ENCODE measurements at regions not wholly inside any gene's neighbourhood (a gene's known extent, or its start where the extent isn't known, plus 50 kb on each side); places are given as distances from the start of the nearest gene placed in this dataset.
"Not testable (repeated sequence)": the region's sequence is repeated elsewhere in the genome, so short reads cannot be mapped to it uniquely, and the experiment has no call there.

DNA sequence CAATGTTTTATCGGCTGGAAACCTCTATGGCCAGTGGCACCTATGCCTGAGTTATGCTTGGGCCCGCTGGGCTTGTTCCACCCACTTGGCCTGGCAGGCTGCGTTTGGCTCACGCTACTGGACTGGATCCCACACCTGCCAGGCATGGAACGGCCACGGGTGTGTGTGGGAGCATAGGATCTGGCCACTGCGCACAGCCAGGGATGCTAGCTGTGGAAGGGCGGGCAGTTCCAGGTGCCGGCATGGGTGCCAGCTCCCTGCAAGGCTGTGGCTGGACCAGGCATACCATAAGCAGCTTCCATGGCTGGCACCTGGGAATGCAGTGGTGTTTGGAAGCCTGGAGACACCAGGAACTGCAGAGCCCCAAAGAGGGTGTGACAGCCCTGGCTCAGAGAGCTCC, 1063.9 kb upstream of the ACO1 start:
- DNase-seq = no peak
- Histone ChIP-seq H3K4me3 (no peak overlapping the region), H3K4me1 (no peaks in the 10 kb centered on the region), H3K9me3 (no peaks in the 10 kb centered on the region), H3K9ac (ENCODE audit: low read depth in 2 of 2, low read length in 2 of 2) (no peak overlapping the region), H3K27me3 (no peaks in the 10 kb centered on the region), H3K27ac (no peak overlapping the region), H3K36me3 (no peaks in the 10 kb centered on the region)
- intact Hi-C loops (cut with DNase I) = no loop called here
- TF ChIP-seq, protein P1, sequence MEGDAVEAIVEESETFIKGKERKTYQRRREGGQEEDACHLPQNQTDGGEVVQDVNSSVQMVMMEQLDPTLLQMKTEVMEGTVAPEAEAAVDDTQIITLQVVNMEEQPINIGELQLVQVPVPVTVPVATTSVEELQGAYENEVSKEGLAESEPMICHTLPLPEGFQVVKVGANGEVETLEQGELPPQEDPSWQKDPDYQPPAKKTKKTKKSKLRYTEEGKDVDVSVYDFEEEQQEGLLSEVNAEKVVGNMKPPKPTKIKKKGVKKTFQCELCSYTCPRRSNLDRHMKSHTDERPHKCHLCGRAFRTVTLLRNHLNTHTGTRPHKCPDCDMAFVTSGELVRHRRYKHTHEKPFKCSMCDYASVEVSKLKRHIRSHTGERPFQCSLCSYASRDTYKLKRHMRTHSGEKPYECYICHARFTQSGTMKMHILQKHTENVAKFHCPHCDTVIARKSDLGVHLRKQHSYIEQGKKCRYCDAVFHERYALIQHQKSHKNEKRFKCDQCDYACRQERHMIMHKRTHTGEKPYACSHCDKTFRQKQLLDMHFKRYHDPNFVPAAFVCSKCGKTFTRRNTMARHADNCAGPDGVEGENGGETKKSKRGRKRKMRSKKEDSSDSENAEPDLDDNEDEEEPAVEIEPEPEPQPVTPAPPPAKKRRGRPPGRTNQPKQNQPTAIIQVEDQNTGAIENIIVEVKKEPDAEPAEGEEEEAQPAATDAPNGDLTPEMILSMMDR (IDR thresholded peaks at IDR 0.05) = no peak

DNA sequence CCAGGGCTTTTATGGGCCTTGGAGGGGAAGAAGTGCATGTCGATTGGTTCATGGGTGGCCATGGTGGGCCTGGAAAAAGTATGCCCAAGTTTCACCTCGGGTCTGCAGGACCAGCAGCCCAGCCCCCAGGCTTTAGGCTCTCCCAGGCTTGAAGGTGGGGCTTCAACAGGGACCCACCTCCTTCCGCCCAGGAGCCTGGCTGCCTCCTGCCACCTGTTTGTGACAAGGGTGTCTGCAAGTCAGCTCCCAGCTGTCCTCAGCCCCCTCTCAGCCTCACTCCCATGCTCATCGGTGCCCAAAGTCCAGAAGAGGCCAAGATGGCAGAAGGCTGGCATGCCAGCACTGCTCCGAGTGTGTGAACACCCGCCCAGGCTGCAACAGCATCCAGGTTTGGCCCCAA, 1063.2 kb upstream of the ACO1 start:
- Histone ChIP-seq H3K4me1 (no peaks in the 10 kb centered on the region), H3K27me3 (no peaks in the 10 kb centered on the region), H3K27ac (no peak overlapping the region), H3K9me3 (no peaks in the 10 kb centered on the region), H3K36me3 (no peaks in the 10 kb centered on the region), H3K9ac (ENCODE audit: low read depth in 2 of 2, low read length in 2 of 2) (no peak overlapping the region), H3K4me3 (no peak overlapping the region)
- DNase-seq = no peak
- intact Hi-C loops (cut with DNase I) = no loop called here
- TF ChIP-seq, protein P1 (IDR thresholded peaks at IDR 0.05) = no peak

DNA sequence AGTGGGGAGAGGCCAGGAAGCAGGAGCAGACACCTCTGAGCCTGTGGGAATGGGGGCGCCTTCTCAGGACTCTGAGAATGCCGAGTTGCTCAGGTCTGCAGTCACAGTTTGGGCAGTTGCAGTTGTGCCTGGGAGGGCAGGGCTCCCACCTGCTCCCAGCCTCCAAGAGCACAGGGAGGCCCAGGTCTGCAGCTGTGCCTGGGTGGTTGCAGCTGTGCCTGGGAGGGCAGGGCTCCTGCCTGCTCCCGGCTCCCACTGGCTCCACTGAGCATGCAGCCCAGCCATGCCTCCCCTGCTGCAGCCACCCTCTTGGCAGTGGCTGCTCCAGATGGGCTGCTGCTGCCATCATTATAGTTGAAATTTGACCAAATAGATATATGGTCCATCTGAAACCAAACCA, 1062.8 kb upstream of the ACO1 start:
- TF ChIP-seq, protein P1 (IDR thresholded peaks at IDR 0.05) = no peak
- H3K4me1 ChIP-seq = no peaks in the 10 kb centered on the region

DNA sequence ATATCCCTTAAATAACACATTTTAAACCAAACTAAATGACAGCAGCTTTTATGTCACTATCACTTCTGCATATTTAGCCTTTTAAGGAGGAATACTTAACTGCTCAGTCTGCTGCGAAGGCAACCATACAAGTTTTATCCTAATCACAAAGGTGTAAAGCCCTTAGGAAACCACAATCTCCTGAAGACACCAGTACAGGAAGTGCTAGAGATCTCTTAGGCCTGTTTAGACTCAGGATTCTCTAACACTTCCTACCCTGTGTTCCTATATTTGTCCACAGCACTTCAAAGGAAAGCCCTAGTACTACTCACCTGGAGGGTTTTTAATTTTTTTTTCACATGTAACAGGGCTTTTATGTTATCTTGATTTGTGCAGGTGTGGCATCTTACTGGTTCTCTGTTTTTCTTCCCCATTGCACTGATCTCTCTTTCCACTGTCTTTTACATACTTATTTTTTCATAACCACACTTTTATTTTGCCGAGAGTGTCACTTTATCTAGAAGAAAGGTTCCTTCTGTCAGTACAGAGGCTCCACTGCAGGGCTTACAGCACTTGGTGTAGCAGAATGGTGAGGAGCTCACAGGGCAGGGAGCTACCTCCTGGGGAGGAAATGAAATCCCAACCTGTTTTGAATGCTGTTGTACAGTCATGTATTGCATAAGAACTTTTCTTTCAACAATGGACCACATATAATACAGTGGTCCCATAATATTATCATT, 1060.6 kb upstream of the ACO1 start:
- Histone ChIP-seq H3K27ac (no peak overlapping the region), H3K4me3 (no peak overlapping the region), H3K4me1 (no peaks in the 10 kb centered on the region), H3K36me3 (no peaks in the 10 kb centered on the region), H3K9me3 (no peaks in the 10 kb centered on the region), H3K27me3 (no peaks in the 10 kb centered on the region), H3K9ac (ENCODE audit: low read depth in 2 of 2, low read length in 2 of 2) (no peak overlapping the region)
- TF ChIP-seq, protein P1 (IDR thresholded peaks at IDR 0.05) = no peak
- intact Hi-C loops (cut with DNase I) = no loop called here
- DNase-seq = no peak

More for the DNA sequence above, 1062.8 kb upstream of the ACO1 start:
- no peak overlapping the region for H3K27ac ChIP-seq
- no peak overlapping the region for H3K9ac ChIP-seq (ENCODE audit: low read depth in 2 of 2, low read length in 2 of 2)
- no peaks in the 10 kb centered on the region for H3K9me3 ChIP-seq
- DNase-seq = no peak
- no peaks in the 10 kb centered on the region for H3K27me3 ChIP-seq
- H3K36me3 ChIP-seq = no peaks in the 10 kb centered on the region
- intact Hi-C loops (cut with DNase I) = no loop called here
- H3K4me3 ChIP-seq = no peak overlapping the region

DNA sequence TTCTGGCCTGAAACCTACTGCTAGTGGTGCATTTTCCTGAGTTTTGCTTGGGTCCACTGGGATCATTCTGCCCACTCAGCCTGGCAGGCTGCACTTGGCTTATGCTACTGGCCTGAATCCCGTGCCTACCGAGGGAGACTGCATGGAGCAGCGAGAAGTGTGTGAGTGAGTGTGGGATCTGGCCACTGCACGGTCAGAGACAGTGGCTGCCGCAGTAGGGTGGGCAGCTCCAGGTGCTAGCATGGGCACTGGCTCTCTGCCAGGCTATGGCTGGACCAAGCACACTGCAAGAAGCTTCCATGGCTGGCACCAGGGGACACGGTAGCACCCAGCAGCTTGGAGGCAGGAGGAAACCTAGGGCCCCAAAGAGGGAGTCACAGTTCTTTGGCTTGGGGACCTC, 1058.7 kb upstream of the ACO1 start:
- Histone ChIP-seq H3K4me1 (no peaks in the 10 kb centered on the region), H3K27ac (no peak overlapping the region), H3K9ac (ENCODE audit: low read depth in 2 of 2, low read length in 2 of 2) (no peak overlapping the region), H3K9me3 (no peaks in the 10 kb centered on the region), H3K4me3 (no peak overlapping the region), H3K36me3 (no peaks in the 10 kb centered on the region), H3K27me3 (no peaks in the 10 kb centered on the region)
- TF ChIP-seq, protein P1 (IDR thresholded peaks at IDR 0.05) = no peak
- no peak for DNase-seq
- intact Hi-C loops (cut with DNase I) = no loop called here

DNA sequence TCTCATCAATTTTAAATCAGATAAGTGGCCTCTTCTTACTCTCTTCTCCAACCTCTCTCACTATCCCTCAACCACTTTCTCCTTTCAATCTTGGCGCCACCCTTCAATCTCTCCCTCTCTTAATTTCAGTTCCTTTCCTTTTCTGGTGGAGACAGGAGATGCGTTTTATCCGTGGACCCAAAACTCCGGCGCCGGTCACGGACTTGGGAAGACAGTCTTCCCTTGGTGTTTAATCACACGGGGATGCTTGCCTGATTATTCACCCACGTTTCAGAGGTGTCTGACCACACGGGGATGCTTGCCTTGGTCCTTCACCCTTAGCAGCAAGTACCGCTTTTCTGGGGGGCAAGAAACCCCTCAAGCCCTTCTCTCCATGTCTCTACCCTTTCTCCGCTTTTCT, 1057.6 kb upstream of the ACO1 start:
- intact Hi-C loops (cut with DNase I); H3K4me1 ChIP-seq; H3K36me3 ChIP-seq; H3K27me3 ChIP-seq; H3K27ac ChIP-seq; H3K9ac ChIP-seq (ENCODE audit: low read depth in 2 of 2, low read length in 2 of 2); DNase-seq; H3K4me3 ChIP-seq; H3K9me3 ChIP-seq: not testable (repeated sequence)
